NCI-H146 (cell line): ENCODE measurements at regions not wholly inside any gene's neighbourhood (a gene's known extent, or its start where the extent isn't known, plus 50 kb on each side); places are given as distances from the start of the nearest gene placed in this dataset.
"Not testable (repeated sequence)": the region's sequence is repeated elsewhere in the genome, so short reads cannot be mapped to it uniquely, and the experiment has no call there.

Source experiments
- DNase-seq: peaks from one replicate; lab custom pipeline; 2025; lab: John Stamatoyannopoulos, UW

GRCh38 chr2:103383541-103383940, 621.7 kb downstream of the TMEM182 start:
- DNase-seq = no peak

- DNase-seq = no peak
These were observed 625.0 kb downstream of the TMEM182 start for GRCh38 chr2:103386872-103387271.

DNA sequence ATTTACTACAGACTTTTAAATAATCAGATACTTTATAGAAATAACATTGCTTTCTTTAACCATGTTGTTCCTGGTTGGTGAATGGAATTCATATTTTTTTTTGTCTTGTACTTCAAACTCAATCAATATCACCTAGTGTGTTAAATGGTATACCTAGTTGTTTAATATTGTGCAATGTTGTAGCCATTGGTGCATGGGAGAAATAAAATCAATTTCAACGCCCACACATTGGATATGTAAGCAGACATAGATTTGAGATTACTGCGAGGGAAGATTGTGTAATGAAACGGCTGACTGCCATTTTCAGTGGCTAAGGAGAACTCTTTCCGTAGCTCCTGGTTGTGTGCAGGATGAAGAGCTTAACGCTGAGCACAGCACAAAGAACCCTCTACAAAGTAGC, 626.1 kb downstream of the TMEM182 start:
- no peak for DNase-seq

DNA sequence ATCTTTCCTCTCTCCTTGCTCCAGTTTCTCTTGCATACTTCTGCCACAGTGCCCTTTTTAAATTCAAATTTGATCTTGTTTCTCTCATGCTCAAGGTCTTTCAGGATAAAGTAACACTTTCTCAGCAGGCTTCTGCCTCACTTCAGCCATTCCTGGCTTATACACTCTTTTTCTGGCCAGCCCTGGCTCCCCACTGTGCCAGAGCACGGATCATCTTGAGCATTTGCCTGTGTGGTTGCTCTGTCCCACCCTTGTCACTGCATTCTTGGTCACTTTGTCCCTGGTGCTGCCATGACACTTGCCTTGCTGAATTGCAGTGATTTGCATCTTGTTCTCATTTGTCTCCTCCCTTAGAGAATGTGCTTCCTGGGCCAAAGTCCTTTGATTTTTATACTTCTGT, 634.3 kb downstream of the TMEM182 start:
- DNase-seq = no peak

DNA sequence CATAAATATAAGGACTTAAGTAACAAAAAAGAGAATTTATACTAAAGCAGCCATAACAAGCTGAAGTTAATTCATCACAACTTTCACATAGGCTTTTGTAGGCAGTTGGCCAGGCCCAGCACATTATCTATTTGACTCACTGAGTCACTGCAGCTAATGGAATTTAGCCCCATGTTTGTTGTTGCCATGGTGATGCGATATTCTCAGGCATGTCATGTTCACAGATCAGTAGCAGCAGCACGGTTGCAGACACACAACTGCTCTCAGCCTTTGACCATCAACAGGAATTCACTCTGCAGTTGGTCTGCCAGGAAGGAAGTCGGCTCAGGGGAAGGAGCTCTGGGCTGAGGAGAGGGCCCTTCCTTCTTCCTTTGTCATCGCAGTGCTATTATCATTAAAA, 639.8 kb downstream of the TMEM182 start:
- DNase-seq = no peak

DNA sequence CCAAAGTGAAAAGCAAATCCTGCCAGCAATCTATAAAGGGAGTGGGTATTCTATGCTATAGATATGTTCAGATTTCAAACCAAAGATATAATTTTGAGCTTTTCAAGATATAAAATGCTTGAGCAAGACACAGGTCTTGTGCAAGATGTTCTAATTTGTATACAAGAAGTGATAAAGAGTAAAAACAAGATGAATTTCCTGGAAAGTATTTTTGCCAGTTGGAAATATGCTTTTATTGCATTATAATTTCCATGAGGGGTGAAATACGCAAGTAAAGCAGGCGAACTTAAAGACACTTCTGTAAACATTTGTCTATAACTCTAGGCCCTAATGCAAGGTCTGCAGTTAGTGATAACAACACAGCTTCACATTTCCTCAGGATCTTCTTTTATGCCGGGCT, 640.5 kb downstream of the TMEM182 start:
- no peak for DNase-seq

DNA sequence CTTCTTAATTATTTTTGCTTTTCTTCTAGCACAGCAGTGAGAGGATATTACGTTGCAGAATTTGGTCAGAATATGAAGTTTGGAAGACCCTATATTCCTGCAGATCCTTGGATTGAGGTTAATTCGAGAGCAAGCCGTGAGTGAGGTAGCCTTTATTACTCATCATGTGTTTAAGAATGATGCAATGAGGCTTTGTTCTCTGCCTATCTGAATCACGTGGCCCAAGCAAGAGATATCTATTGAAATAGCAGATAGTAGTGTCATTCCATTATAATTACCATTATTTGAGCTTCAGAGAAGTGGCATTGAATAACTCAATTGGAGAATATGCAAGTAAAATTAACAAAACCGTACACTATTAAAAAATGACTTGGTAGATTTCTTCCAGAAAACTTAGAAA, 641.1 kb downstream of the TMEM182 start:
- no peak for DNase-seq

GRCh38 chr2:103403388-103403787, 641.6 kb downstream of the TMEM182 start:
- DNase-seq = not testable (repeated sequence)

DNA sequence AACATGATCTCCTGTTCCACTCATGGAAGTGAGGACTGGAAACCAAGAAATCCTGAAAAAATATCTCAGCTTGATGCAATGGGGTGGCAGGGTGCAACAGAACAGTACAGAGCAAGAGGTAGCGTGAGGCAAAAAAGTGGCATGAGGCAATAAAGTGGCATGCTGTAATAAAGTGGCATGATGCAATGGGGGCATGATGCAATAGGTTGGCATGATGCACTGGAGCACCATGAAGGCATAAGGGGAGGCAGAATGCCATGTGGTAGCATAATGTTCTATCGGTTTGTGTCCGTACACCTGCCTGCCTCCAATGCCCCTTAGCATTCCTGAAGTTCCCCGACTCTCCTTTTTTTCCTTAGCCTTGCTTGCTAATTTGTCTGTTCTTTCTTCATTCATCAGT, 648.4 kb downstream of the TMEM182 start:
- DNase-seq = no peak

GRCh38 chr2:103419506-103419905, 657.7 kb downstream of the TMEM182 start:
- DNase-seq = no peak

DNA sequence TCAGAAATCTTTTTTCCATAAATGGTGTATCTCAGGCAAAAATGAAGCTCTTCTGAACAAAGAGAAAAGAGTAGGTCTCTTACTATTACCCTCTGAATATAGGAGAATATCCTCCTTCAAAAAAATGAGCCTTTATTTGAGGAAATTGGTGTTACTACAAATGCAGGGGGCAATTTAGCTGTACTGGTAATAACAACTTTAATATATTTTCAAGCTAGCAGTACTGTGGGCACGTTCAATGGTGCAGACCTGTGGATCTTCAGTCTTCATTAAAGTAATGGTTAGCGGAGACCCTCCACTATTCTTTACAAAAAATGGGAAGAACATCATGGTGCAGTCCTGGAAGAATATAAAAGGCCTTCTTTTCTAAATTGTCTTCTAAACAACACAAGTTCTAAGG, 661.3 kb downstream of the TMEM182 start:
- no peak for DNase-seq

- no peak for DNase-seq
These were observed 665.7 kb downstream of the TMEM182 start for GRCh38 chr2:103427567-103427966.

- no peak for DNase-seq
These were observed 668.4 kb downstream of the TMEM182 start for GRCh38 chr2:103430191-103430590.

- no peak for DNase-seq
These were observed 673.2 kb downstream of the TMEM182 start for GRCh38 chr2:103435010-103435409.

GRCh38 chr2:103437161-103437560, 675.3 kb downstream of the TMEM182 start:
- DNase-seq = no peak

DNA sequence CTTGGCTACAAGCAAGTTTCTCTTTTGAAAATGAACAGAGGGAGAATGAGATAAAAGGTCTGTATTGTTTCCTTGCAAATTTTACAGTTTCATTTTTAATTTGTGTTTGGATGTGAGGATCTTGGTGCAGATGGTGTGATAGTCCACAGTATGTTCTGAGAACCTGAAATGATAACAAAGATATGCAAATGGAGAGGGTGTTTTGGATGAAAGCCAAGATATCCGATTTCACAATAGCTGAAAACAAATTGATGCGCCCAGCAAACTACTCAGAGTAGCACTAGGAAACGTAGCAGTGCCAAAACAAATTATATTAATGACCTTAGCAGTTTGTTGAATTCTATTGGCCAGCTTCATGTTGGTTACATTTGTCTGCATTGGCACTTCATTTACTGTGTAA, 683.5 kb downstream of the TMEM182 start:
- DNase-seq = no peak

DNA sequence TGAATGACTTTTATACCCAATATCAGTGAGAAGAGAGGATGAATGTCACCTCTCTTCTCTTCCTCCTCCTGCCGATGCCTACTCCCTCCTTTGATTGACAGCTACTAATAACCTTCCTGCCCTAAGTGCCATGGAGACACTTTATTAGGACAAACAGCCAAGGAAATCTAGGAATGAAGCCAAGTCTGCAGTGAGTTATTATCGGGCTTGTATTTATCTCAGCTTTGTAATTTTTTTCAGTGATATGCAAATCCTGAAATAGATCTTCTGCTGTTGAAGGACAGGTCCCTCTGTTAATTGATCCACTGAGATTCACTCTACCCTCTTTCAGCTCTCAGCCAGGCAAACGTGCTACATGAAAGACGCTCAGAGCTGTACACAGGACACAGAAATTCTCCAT, 686.7 kb downstream of the TMEM182 start:
- DNase-seq = no peak

DNA sequence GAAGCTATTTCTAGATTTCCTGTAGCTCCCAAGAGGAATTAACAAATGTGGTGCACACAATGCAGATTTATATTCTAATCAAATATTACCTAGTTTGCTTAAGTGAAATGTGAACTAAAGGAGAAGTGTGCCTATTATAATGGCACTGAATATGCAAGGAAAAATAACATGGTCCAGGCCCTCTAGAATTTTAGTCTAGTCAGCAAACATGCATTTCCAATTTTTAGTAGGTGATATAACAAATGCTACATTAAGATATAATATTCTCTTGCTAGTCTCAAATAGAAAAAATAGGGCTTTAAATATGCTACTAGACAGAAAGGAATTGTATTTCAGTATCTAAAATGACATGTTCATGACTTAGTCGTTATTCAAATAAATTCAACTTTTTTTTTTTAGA, 689.5 kb downstream of the TMEM182 start:
- no peak for DNase-seq

GRCh38 chr2:103459283-103459682, 697.5 kb downstream of the TMEM182 start:
- no peak for DNase-seq

- no peak for DNase-seq
These were observed 700.3 kb downstream of the TMEM182 start for GRCh38 chr2:103462101-103462500.

DNA sequence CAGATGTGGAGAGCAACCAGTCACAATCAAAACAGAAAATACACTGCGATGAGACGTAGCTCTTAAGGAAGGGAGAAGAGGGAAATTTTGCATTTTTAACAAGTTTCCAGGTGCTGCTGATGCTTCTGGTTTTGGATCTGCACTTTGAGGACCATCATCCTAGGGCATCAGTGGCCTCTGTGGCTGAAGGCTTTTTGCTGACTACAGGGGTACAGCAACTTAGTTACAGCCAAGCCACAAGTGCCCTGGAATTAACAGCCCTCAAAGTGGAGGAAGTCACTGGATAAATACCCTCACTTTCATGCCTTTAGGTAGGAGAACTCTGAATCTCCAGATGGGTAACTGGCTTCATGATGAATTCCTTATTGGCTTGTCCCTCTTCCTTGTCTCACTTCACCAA, 700.9 kb downstream of the TMEM182 start:
- no peak for DNase-seq

DNA sequence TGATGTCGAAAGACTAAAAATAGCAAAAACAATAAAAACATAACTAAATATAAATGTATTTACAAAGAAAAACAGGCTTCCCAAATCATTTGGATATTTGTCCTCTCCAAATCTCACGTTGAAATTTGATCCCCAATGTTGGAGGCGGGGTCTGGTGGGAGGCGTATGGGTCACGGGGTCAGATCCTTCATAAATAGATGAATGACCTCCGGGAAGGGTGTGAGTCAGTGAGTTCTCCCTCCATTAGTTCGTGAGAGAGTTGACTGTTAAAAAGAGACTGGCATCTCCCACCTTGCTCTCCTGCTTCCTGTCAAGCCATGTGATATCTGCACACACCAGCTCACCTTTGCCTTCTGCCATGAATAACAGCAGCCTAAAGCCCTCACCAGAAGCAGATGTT, 703.0 kb downstream of the TMEM182 start:
- DNase-seq = no peak

- no peak for DNase-seq
These were observed 708.0 kb downstream of the TMEM182 start for GRCh38 chr2:103469800-103470199.

- DNase-seq = no peak
These were observed 723.1 kb downstream of the TMEM182 start for GRCh38 chr2:103484906-103485305.

GRCh38 chr2:103496850-103497249, 735.0 kb downstream of the TMEM182 start:
- DNase-seq = no peak
